Testis (tissue), 2 donors: ENCODE measurements at regions not wholly inside any gene's neighbourhood (a gene's known extent, or its start where the extent isn't known, plus 50 kb on each side); places are given as distances from the start of the nearest gene placed in this dataset.

ENCODE experiments used
- CTCF ChIP-seq, 3 experiments: fragments of 450-650 bp in 2 of 3; fragments of 200-600 bp in 1 of 3; sonication (generic) in 1 of 3; IDR thresholded peaks; one replicate each; pipeline ENCODE4 v1.5.1; 2016 to 2019; ENCODE audit warnings: antibody characterized with exemption in 3 of 3, mild to moderate bottlenecking in 2 of 3, moderate library complexity in 1 of 3
- POLR2A ChIP-seq: fragments of 450-650 bp; IDR thresholded peaks from one replicate; pipeline ENCODE4 v1.6.1; 2017; ENCODE audit warnings: antibody characterized with exemption, mild to moderate bottlenecking, moderate library complexity

- no peak for TF ChIP-seq POLR2A
- no peak for TF ChIP-seq CTCF (IDR thresholded peaks at IDR 0.05)
These were observed 329.3 kb upstream of the RASGRP1 start for GRCh38 chr15:38893925-38894242.
